Activated CD4-positive, alpha-beta memory T cell treated with anti-CD3 and anti-CD28 coated beads, Interleukin-2, amount 10 ng/mL, durations not matched to agents 7 days and 5 days (primary cell): ENCODE measurements at regions not wholly inside any gene's neighbourhood (a gene's known extent, or its start where the extent isn't known, plus 50 kb on each side); places are given as distances from the start of the nearest gene placed in this dataset.

Source experiments
- CTCF ChIA-PET: fragments of 350-600 bp; sonication (Branson Sonifier 250); formaldehyde crosslinking; loops from one replicate; lab custom pipeline; 2021; ENCODE audit warnings: antibody characterized with exemption, inconsistent platforms; lab: Charles Lee
- POLR2A ChIA-PET: fragments of 350-600 bp; sonication (Branson Sonifier 250); formaldehyde crosslinking; loops from one replicate; lab custom pipeline; 2021; ENCODE audit warnings: antibody characterized with exemption; lab: Charles Lee
- DNase-seq: peaks from one replicate; pipeline ENCODE4 v3.0.0-alpha.2; 2020
- H3K27ac Mint-ChIP-seq: one replicate; pipeline ENCODE4 v1.8.0; 2021; ENCODE audit warnings: mild to moderate bottlenecking, mixed read lengths
- H3K27me3 Mint-ChIP-seq: one replicate; pipeline ENCODE4 v1.8.0; 2021; ENCODE audit warnings: mixed read lengths
- H3K36me3 Mint-ChIP-seq: one replicate; pipeline ENCODE4 v1.8.0; 2021; ENCODE audit warnings: low read depth, mixed read lengths
- H3K4me1 Mint-ChIP-seq: one replicate; pipeline ENCODE4 v1.8.0; 2021; ENCODE audit warnings: mixed read lengths
- H3K4me3 Mint-ChIP-seq: one replicate; pipeline ENCODE4 v1.8.0; 2021; ENCODE audit warnings: mild to moderate bottlenecking, mixed read lengths
- H3K9me3 Mint-ChIP-seq: one replicate; pipeline ENCODE4 v1.8.0; 2021; ENCODE audit warnings: mixed read lengths

DNA sequence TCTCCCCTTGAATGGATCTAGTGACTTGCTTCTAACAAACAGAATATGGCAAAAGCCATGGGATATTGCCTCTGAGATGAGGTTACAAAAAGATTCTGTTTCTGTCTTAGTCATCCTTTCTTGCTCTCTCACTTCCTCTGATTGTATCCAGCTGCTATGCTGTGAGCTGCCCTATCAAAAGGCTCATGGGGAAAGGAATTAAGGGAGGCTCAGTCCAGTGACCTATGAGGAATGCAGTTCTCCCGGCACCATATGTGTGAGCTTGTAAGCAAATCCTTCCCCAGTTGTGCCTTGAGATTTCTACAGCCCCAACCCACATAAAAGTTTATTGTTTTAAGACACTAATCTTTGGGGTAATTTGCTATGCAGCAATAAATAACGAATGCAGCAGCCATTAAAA, 183.1 kb downstream of the KLHL28 start:
- no peak for DNase-seq
- CTCF ChIA-PET: no interaction called here
- H3K9me3 Mint-ChIP-seq: no peaks in the 10 kb centered on the region
- H3K27me3 Mint-ChIP-seq: no peaks in the 10 kb centered on the region
- no peak overlapping the region for H3K4me3 Mint-ChIP-seq
- H3K4me1 Mint-ChIP-seq: no peaks in the 10 kb centered on the region
- no peaks in the 10 kb centered on the region for H3K36me3 Mint-ChIP-seq
- POLR2A ChIA-PET: no interaction called here
- H3K27ac Mint-ChIP-seq: no peak overlapping the region

DNA sequence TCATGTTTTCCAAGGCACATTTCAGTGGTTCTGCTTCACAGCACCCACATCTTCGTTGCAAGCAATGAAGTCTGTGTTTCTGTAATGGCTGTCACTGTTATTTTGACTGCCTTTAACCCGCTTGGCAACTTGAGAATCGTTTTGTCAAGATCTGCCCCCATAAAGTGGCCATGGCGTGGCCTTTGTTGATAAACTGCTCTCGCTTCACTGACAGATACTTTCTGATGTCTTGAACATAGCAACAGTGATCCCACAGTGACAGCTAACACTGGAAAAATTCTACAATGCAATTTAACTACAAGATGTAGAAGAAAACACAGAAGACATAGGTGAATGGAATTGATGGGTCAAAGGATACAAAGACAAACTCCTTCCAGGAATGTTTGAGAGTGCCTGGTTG, 184.2 kb downstream of the KLHL28 start:
- POLR2A ChIA-PET: no interaction called here
- H3K4me3 Mint-ChIP-seq: no peak overlapping the region
- no peak overlapping the region for H3K27ac Mint-ChIP-seq

DNA sequence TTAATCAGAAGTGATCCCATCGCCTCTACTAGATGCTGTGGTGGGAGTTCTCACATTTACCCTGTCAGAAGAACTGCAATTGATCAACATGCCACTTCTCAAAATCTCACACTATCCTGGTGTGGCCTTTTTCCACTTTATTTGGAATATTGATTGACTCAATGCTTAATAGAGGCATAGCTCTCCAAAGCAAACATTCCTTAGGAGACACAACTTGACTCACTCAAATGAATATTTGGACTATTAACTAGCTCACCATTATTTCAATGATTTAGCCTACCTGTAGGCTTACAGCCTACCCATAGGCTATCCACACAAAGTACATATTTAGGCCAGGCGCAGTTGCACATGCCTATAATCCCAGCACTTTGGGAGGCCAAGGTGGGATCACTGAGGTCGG, 186.5 kb downstream of the KLHL28 start:
- CTCF ChIA-PET: no interaction called here
- DNase-seq: no peak
- Mint-ChIP-seq H3K27ac (no peak overlapping the region), H3K4me3 (no peak overlapping the region), H3K4me1 (no peaks in the 10 kb centered on the region), H3K9me3 (no peaks in the 10 kb centered on the region), H3K27me3 (no peaks in the 10 kb centered on the region), H3K36me3 (no peaks in the 10 kb centered on the region)
- POLR2A ChIA-PET: no interaction called here

More for the DNA sequence above, 184.2 kb downstream of the KLHL28 start:
- Mint-ChIP-seq H3K9me3 (no peaks in the 10 kb centered on the region), H3K36me3 (no peaks in the 10 kb centered on the region), H3K27me3 (no peaks in the 10 kb centered on the region), H3K4me1 (no peaks in the 10 kb centered on the region)
- no peak for DNase-seq
- CTCF ChIA-PET: no interaction called here

DNA sequence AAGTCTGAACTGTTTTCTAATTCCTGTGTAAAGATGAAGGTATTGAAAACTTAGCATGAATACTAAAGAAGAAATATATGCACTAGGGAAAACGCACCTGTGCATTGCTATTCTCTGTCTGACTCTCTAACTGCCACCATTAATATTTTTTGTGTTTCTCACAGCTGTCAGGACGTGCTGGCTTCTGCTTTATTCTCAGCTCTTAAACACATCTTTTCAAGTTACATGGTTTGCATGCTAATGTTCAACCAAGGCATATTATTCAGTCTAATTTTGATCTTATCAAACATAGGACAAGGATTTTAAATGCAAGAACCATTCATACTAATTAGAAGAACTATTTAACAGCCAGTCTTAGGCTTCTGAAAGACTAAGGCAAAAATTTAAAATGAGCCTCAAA, 187.4 kb downstream of the KLHL28 start:
- Mint-ChIP-seq H3K9me3 (no peaks in the 10 kb centered on the region), H3K4me3 (no peak overlapping the region), H3K27me3 (no peaks in the 10 kb centered on the region), H3K36me3 (no peaks in the 10 kb centered on the region), H3K4me1 (no peaks in the 10 kb centered on the region), H3K27ac (no peak overlapping the region)
- DNase-seq: no peak
- POLR2A ChIA-PET: no interaction called here
- CTCF ChIA-PET: no interaction called here

DNA sequence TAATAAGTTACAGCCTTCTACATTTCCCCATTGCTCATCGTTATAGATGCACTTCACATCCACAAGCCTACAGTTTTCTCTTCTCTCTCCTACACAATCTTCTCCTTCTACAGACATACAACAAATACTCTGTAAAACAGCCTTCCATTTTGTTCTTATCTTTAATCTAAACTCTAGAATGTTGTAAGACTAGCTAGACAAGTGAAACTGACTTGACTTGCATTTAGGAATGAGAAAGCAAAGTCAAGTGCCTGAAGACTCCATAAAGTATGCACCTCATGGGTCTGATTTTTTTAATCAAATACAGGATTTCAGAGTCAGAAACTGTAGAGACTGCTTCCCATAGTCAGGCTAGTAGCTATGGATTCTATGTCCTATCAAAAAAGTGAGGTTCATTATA, 190.3 kb downstream of the KLHL28 start:
- H3K4me1 Mint-ChIP-seq: no peaks in the 10 kb centered on the region

DNA sequence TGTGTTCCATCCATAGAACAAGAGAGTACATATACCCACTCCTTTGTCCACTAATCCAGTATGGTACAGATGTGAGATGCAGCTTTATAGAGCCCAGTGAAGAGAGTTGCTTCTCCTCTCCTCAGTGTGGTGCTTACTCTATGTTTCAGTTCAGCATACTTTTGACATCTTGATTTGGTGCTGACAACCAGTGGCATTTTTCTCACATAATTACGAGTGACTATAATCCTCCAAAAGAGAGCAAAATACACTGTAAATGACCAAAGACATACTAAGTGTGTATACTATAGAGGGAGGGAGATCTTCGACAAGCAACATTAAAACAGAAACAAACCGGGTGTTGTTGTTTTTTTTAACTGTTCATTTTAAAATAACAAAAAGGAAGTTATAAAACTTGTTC, 191.5 kb downstream of the KLHL28 start:
- no peaks in the 10 kb centered on the region for H3K36me3 Mint-ChIP-seq
- POLR2A ChIA-PET: no interaction called here
- no peaks in the 10 kb centered on the region for H3K4me1 Mint-ChIP-seq
- no peak overlapping the region for H3K4me3 Mint-ChIP-seq
- H3K9me3 Mint-ChIP-seq: no peaks in the 10 kb centered on the region
- H3K27me3 Mint-ChIP-seq: no peaks in the 10 kb centered on the region
- H3K27ac Mint-ChIP-seq: no peak overlapping the region
- DNase-seq: no peak
- CTCF ChIA-PET: no interaction called here

More for the DNA sequence above, 190.3 kb downstream of the KLHL28 start:
- Mint-ChIP-seq H3K27me3 (no peaks in the 10 kb centered on the region), H3K27ac (no peak overlapping the region), H3K36me3 (no peaks in the 10 kb centered on the region), H3K4me3 (no peak overlapping the region), H3K9me3 (no peaks in the 10 kb centered on the region)
- POLR2A ChIA-PET: no interaction called here
- DNase-seq: no peak
- CTCF ChIA-PET: no interaction called here

DNA sequence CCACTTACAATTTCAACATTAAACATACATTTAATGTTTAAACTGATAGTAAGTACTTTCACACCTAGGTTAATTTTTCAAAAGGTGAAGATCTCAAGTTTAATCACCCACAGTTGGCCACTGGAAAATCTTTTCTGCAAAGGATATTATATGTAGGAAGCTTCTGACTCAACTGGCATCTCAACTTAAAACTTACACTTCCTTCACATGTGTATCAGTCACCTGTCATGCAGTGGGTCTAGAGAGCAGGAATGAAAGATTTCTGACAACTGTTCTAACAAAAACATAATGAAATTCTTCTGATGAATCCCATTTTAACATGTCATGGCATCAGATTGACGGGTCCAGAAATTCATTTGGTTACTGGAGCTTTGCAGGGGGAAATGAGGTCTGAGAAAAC, 192.8 kb downstream of the KLHL28 start:
- Mint-ChIP-seq H3K27me3 (no peaks in the 10 kb centered on the region), H3K4me3 (no peak overlapping the region), H3K9me3 (no peaks in the 10 kb centered on the region), H3K4me1 (no peaks in the 10 kb centered on the region), H3K36me3 (no peaks in the 10 kb centered on the region), H3K27ac (no peak overlapping the region)
- no peak for DNase-seq
- ChIA-PET CTCF (no interaction called here), POLR2A (no interaction called here)

DNA sequence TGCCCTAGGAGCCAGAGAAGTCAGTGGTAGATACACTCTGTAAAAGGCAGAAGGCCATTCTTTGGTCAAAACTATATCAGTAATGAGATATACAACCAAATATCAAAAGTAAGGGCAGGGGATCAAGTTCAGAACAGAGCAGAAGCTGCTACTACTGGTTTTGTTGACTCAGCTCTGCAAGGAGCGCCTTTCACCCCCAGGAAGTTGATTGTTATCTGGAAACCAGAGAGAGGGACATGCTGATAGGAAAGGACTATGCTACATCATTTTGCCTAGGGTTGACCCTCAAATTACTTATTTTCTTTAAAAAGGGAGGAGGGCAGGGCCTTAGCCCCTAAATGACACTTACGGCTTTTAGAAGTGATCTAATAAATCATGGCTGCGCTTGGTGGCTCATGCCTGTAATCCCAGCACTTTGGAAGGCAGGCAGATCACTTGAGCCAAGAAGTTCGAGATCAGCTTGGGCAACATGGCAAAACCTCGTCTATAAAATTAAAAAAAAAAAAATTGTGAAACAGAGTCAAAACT, 194.0 kb downstream of the KLHL28 start:
- CTCF ChIA-PET: no interaction called here
- Mint-ChIP-seq H3K27me3 (no peaks in the 10 kb centered on the region), H3K27ac (no peak overlapping the region)

DNA sequence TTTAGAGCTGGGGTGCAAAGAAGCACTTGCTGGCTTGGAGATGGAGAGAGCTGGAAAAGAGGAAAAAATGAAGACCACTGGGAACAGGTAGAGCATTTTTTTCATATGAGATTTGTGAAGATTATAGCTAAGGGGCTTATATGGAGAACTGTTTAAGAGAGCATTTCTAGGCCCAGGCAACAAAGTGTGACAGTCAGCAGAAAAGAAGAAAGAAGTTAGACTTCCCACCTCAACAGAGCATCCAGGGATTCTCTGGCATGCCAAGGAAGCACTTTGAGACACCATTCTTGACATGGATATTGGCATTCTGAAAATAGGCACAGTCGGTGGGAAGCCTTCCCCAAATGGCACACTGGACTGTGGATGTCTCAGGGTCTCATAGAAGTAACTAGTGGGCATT, 195.5 kb downstream of the KLHL28 start:
- Mint-ChIP-seq H3K4me3 (no peak overlapping the region), H3K27me3 (no peaks in the 10 kb centered on the region), H3K9me3 (no peaks in the 10 kb centered on the region), H3K36me3 (no peaks in the 10 kb centered on the region), H3K27ac (no peak overlapping the region), H3K4me1 (no peaks in the 10 kb centered on the region)
- DNase-seq: no peak
- CTCF ChIA-PET: no interaction called here
- POLR2A ChIA-PET: no interaction called here

More for the DNA sequence above, 194.0 kb downstream of the KLHL28 start:
- Mint-ChIP-seq H3K4me3 (no peak overlapping the region), H3K4me1 (no peaks in the 10 kb centered on the region), H3K36me3 (no peaks in the 10 kb centered on the region), H3K9me3 (no peaks in the 10 kb centered on the region)
- POLR2A ChIA-PET: no interaction called here
- no peak for DNase-seq

DNA sequence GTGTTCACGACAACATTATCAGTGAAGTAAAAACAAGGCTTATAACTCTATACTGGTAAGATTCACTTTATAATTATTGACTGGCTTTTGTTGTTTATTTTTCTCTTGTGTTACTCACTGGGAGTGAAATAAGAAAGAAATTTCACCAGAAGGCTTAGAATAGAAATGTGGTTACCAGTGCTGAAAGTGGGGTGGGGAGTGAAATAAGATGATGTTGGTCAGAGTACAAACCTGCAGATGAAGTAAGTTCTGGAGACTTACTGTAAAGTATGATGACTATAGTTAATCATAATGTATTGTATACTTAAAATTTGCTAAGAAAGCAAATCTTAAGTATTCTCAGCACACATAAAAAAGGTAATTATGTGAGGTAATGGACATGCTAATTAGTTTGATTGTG, 198.4 kb downstream of the KLHL28 start:
- H3K36me3 Mint-ChIP-seq: no peaks in the 10 kb centered on the region
- ChIA-PET POLR2A (no interaction called here), CTCF (no interaction called here)
- H3K27me3 Mint-ChIP-seq: no peaks in the 10 kb centered on the region
- H3K4me3 Mint-ChIP-seq: no peak overlapping the region
- DNase-seq: no peak
- H3K9me3 Mint-ChIP-seq: no peaks in the 10 kb centered on the region
- H3K4me1 Mint-ChIP-seq: no peaks in the 10 kb centered on the region
- no peak overlapping the region for H3K27ac Mint-ChIP-seq

DNA sequence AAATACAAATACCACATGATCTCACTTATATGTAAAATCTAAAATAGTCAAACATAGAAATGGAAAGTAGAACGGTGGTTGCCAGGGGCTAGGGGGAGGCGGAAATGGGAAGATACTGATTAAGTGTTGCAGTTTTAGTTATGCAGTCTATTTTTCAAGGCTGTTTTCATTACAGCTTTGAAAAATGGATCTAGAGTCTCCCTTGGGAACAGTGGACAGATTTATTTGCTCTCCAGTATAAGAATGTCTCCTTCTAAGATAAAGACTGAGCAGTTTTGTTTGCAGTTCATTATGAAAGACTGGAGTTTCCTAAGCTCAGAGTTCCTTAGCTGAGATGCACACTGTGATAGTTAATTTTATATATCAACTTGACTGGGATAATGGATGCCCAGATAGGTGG, 202.5 kb downstream of the KLHL28 start:
- CTCF ChIA-PET: no interaction called here
- POLR2A ChIA-PET: no interaction called here
- no peak overlapping the region for H3K27ac Mint-ChIP-seq
- no peaks in the 10 kb centered on the region for H3K9me3 Mint-ChIP-seq
- H3K4me1 Mint-ChIP-seq: no peaks in the 10 kb centered on the region
- H3K36me3 Mint-ChIP-seq: no peaks in the 10 kb centered on the region
- no peak for DNase-seq
- H3K27me3 Mint-ChIP-seq: no peaks in the 10 kb centered on the region
- no peak overlapping the region for H3K4me3 Mint-ChIP-seq

DNA sequence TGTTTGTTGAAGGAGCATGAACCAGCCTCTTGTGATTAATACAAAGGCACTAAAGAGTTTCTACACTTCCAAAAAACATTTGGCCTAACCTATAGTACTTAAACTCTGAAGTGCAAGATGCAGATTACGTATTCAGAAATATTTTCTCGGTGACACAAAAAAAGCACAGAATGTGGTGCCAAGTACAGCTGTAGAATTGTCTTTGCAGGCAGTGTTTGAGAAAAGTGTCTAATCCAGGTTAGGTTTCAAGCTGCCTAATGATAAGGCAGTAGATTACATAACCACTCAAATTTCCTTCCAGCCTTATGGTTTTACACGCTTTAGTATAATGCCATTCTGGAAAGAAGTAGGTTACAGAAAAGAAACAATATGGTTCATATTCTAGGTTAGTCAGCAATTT, 205.2 kb downstream of the KLHL28 start:
- H3K36me3 Mint-ChIP-seq: no peaks in the 10 kb centered on the region
- H3K27ac Mint-ChIP-seq: no peak overlapping the region
- ChIA-PET CTCF (no interaction called here), POLR2A (no interaction called here)
- H3K27me3 Mint-ChIP-seq: no peaks in the 10 kb centered on the region
- H3K4me3 Mint-ChIP-seq: no peak overlapping the region
- no peak for DNase-seq
- H3K9me3 Mint-ChIP-seq: no peaks in the 10 kb centered on the region
- no peaks in the 10 kb centered on the region for H3K4me1 Mint-ChIP-seq

DNA sequence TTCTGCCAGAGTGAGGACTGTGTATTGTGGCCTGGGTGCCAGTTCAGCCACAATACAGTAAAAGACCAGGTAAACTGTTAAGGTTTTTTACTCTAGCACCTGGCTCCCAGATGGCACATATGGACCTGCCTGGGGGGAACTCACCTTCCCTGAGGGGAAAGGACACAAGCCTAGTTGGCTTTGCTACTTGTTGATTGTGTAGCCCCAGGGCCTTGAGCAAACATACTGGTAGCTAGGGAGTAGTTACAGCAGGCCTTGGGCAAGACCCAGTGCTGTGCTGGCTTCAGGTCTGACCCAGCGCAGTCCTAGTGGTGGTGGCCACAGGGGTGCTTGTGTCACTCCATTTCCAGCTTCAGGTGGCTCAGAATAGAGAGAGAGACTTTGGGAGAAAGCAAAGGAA, 216.4 kb downstream of the KLHL28 start:
- Mint-ChIP-seq H3K9me3 (no peaks in the 10 kb centered on the region), H3K36me3 (no peaks in the 10 kb centered on the region), H3K4me1 (no peaks in the 10 kb centered on the region), H3K27me3 (no peaks in the 10 kb centered on the region), H3K4me3 (no peak overlapping the region), H3K27ac (no peak overlapping the region)
- DNase-seq: no peak
- POLR2A ChIA-PET: no interaction called here
- CTCF ChIA-PET: no interaction called here

DNA sequence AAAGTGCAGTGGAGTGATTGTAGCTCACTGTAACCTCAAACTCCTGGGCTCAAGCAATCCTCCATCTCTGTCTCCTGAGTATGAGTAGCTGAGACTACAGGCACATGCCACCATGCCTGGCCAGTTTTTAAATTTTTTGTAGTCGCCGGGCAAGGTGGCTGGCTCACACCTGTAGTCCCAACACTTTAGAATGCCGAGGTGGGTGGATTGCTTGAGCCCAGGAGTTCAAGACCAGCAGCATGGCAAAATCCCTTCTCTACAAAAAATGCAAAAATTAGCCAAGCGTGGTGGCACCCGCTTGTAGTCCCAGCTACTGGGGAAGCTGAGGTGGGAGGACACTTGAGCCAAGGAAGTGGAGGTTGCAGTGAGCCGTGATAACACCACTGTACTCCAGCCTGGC, 219.5 kb downstream of the KLHL28 start:
- no peak overlapping the region for H3K27ac Mint-ChIP-seq
- no peak for DNase-seq
- no peak overlapping the region for H3K4me3 Mint-ChIP-seq
- H3K9me3 Mint-ChIP-seq: no peaks in the 10 kb centered on the region
- no peaks in the 10 kb centered on the region for H3K27me3 Mint-ChIP-seq
- CTCF ChIA-PET: no interaction called here
- POLR2A ChIA-PET: no interaction called here
- H3K4me1 Mint-ChIP-seq: no peaks in the 10 kb centered on the region
- no peaks in the 10 kb centered on the region for H3K36me3 Mint-ChIP-seq

DNA sequence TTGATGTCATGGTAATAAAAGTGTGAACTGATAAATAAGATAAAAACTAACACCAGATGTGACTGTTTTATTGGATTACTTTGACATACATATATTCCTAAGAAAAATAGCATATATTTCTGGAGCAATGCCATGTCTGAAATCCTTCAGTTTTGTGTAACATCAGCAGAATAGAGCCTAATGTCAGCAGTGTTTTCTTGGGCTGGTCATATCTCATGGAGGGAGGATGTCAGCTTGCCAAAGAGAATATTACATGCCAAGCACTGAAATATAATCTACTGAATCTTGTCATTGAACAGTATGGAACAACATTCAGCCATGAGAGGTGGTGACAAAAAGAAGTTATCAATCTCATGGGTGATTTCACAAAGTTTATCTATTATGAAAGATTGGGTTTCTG, 220.3 kb downstream of the KLHL28 start:
- ChIA-PET CTCF (no interaction called here), POLR2A (no interaction called here)
- H3K36me3 Mint-ChIP-seq: no peaks in the 10 kb centered on the region
- H3K9me3 Mint-ChIP-seq: no peaks in the 10 kb centered on the region
- DNase-seq: no peak
- H3K27ac Mint-ChIP-seq: no peak overlapping the region
- no peaks in the 10 kb centered on the region for H3K4me1 Mint-ChIP-seq
- no peaks in the 10 kb centered on the region for H3K27me3 Mint-ChIP-seq
- H3K4me3 Mint-ChIP-seq: no peak overlapping the region
